ENCODE measurements at regions not wholly inside any gene's neighbourhood (a gene's known extent, or its start where the extent isn't known, plus 50 kb on each side); places are given as distances from the start of the nearest gene placed in this dataset.

DNA sequence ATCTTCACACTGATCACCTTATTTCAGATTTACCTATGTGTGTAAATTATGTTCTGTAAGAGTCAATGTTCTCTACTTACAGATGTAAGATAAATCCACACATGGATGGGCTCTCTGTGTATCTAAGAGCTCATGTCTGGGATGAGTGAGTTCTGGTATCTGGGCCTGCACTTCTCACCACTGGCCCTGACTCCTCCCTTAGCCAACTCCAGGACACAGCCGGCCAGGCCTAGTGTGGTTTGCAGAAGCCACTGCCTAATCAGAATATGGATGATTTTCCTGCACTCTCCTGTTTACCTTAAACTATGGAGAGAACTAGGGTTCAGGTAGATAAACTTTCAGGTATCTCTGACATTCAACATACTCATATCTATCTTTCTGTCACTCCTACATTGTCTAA is 1284.8 kb downstream of the TMEM121 start:
- DNase-seq (ENCODE audit: low read depth in 1 of 2, low spot score in 1 of 2) = no peak
- Histone ChIP-seq H3K4me3 (replicated peaks; ENCODE audit: insufficient read depth, low read length) (no peak overlapping the region), H3K27me3 (ENCODE audit: insufficient read depth, poor library complexity, severe bottlenecking) (no peaks in the 10 kb centered on the region), H3K27ac (replicated peaks) (no peak overlapping the region)
- TF ChIP-seq POLR2AphosphoS5 (IDR thresholded peaks at IDR 0.05; ENCODE audit: low read depth) = no peak
- TF ChIP-seq SPI1 (IDR thresholded peaks at IDR 0.05; ENCODE audit: borderline replicate concordance, low read depth) = no peak
- TF ChIP-seq, protein P1, sequence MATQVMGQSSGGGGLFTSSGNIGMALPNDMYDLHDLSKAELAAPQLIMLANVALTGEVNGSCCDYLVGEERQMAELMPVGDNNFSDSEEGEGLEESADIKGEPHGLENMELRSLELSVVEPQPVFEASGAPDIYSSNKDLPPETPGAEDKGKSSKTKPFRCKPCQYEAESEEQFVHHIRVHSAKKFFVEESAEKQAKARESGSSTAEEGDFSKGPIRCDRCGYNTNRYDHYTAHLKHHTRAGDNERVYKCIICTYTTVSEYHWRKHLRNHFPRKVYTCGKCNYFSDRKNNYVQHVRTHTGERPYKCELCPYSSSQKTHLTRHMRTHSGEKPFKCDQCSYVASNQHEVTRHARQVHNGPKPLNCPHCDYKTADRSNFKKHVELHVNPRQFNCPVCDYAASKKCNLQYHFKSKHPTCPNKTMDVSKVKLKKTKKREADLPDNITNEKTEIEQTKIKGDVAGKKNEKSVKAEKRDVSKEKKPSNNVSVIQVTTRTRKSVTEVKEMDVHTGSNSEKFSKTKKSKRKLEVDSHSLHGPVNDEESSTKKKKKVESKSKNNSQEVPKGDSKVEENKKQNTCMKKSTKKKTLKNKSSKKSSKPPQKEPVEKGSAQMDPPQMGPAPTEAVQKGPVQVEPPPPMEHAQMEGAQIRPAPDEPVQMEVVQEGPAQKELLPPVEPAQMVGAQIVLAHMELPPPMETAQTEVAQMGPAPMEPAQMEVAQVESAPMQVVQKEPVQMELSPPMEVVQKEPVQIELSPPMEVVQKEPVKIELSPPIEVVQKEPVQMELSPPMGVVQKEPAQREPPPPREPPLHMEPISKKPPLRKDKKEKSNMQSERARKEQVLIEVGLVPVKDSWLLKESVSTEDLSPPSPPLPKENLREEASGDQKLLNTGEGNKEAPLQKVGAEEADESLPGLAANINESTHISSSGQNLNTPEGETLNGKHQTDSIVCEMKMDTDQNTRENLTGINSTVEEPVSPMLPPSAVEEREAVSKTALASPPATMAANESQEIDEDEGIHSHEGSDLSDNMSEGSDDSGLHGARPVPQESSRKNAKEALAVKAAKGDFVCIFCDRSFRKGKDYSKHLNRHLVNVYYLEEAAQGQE (IDR thresholded peaks at IDR 0.05; ENCODE audit: insufficient replicate concordance, low read depth) = no peak
- TF ChIP-seq GABPA (IDR thresholded peaks at IDR 0.05; ENCODE audit: low read depth) = no peak
- TF ChIP-seq, protein P2, sequence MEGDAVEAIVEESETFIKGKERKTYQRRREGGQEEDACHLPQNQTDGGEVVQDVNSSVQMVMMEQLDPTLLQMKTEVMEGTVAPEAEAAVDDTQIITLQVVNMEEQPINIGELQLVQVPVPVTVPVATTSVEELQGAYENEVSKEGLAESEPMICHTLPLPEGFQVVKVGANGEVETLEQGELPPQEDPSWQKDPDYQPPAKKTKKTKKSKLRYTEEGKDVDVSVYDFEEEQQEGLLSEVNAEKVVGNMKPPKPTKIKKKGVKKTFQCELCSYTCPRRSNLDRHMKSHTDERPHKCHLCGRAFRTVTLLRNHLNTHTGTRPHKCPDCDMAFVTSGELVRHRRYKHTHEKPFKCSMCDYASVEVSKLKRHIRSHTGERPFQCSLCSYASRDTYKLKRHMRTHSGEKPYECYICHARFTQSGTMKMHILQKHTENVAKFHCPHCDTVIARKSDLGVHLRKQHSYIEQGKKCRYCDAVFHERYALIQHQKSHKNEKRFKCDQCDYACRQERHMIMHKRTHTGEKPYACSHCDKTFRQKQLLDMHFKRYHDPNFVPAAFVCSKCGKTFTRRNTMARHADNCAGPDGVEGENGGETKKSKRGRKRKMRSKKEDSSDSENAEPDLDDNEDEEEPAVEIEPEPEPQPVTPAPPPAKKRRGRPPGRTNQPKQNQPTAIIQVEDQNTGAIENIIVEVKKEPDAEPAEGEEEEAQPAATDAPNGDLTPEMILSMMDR (IDR thresholded peaks at IDR 0.05; ENCODE audit: insufficient read depth, low read length) = no peak

GRCh38 chr14:106812788-106813476 is 1286.5 kb downstream of the TMEM121 start:
- H3K4me3 ChIP-seq (replicated peaks; ENCODE audit: insufficient read depth, low read length) = no peak overlapping the region
- no peak for DNase-seq (ENCODE audit: low read depth in 1 of 2, low spot score in 1 of 2)
- TF ChIP-seq POLR2AphosphoS5 (IDR thresholded peaks at IDR 0.05; ENCODE audit: low read depth) (no peak), GABPA (IDR thresholded peaks at IDR 0.05; ENCODE audit: low read depth) (no peak), SPI1 (IDR thresholded peaks at IDR 0.05; ENCODE audit: borderline replicate concordance, low read depth) (no peak)
- TF ChIP-seq, protein P1 (IDR thresholded peaks at IDR 0.05; ENCODE audit: insufficient replicate concordance, low read depth) = no peak
- TF ChIP-seq, protein P2 (IDR thresholded peaks at IDR 0.05; ENCODE audit: insufficient read depth, low read length) = no peak
- H3K27me3 ChIP-seq (ENCODE audit: insufficient read depth, poor library complexity, severe bottlenecking) = no peaks in the 10 kb centered on the region
- no peak overlapping the region for H3K27ac ChIP-seq (replicated peaks)

- no peak overlapping the region for H3K27ac ChIP-seq (replicated peaks)
- H3K4me3 ChIP-seq (replicated peaks; ENCODE audit: insufficient read depth, low read length) = no peak overlapping the region
- H3K27me3 ChIP-seq (ENCODE audit: insufficient read depth, poor library complexity, severe bottlenecking) = no peaks in the 10 kb centered on the region
- DNase-seq (ENCODE audit: low read depth in 1 of 2, low spot score in 1 of 2) = no peak
- TF ChIP-seq, protein P2 (IDR thresholded peaks at IDR 0.05; ENCODE audit: insufficient read depth, low read length) = no peak
- TF ChIP-seq POLR2AphosphoS5 (IDR thresholded peaks at IDR 0.05; ENCODE audit: low read depth) (no peak), SPI1 (IDR thresholded peaks at IDR 0.05; ENCODE audit: borderline replicate concordance, low read depth) (no peak), GABPA (IDR thresholded peaks at IDR 0.05; ENCODE audit: low read depth) (no peak)
- TF ChIP-seq, protein P1 (IDR thresholded peaks at IDR 0.05; ENCODE audit: insufficient replicate concordance, low read depth) = no peak
These were observed 1287.1 kb downstream of the TMEM121 start for GRCh38 chr14:106813477-106813823.
